HG03280 (cell line): ENCODE measurements at regions not wholly inside any gene's neighbourhood (a gene's known extent, or its start where the extent isn't known, plus 50 kb on each side); places are given as distances from the start of the nearest gene placed in this dataset.

Experiments
- ATAC-seq: cut with Tn5 transposase; IDR thresholded peaks from one replicate; pipeline ENCODE4 v1.9.1; 2021; ENCODE audit warnings: mild to moderate bottlenecking, moderate library complexity; ENCODE audit not compliant: unreplicated experiment

- ATAC-seq: no peak
Observed at GRCh38 chrX:129188231-129188630, 335.1 kb downstream of the SMARCA1 start.

GRCh38 chrX:129176710-129177109 lies 346.6 kb downstream of the SMARCA1 start:
- ATAC-seq: no peak

- no peak for ATAC-seq
Observed at GRCh38 chrX:129161108-129161507, 362.2 kb downstream of the SMARCA1 start.

GRCh38 chrX:129158505-129158904 lies 364.8 kb downstream of the SMARCA1 start:
- no peak for ATAC-seq

GRCh38 chrX:129145840-129146272 lies 377.4 kb downstream of the SMARCA1 start:
- ATAC-seq: no peak

GRCh38 chrX:129145385-129145784 lies 377.9 kb downstream of the SMARCA1 start:
- ATAC-seq: no peak

- no peak for ATAC-seq
Observed at GRCh38 chrX:129144172-129145038, 378.9 kb downstream of the SMARCA1 start.

GRCh38 chrX:129139837-129140598 lies 383.3 kb downstream of the SMARCA1 start:
- ATAC-seq: no peak

- no peak for ATAC-seq
Observed at GRCh38 chrX:129125122-129125914, 398.0 kb downstream of the SMARCA1 start.

GRCh38 chrX:129123795-129124194 lies 399.5 kb downstream of the SMARCA1 start:
- no peak for ATAC-seq

- no peak for ATAC-seq
Observed at GRCh38 chrX:129116676-129117470, 406.4 kb downstream of the SMARCA1 start.

GRCh38 chrX:129115935-129116334 lies 407.4 kb downstream of the SMARCA1 start:
- ATAC-seq: no peak

GRCh38 chrX:129115104-129115503 lies 408.2 kb downstream of the SMARCA1 start:
- ATAC-seq: peak; percentile 57

- no peak for ATAC-seq
Observed at GRCh38 chrX:129111081-129111798, 412.1 kb downstream of the SMARCA1 start.

- ATAC-seq: no peak
Observed at GRCh38 chrX:129108936-129109335, 414.4 kb downstream of the SMARCA1 start.

GRCh38 chrX:129099207-129099606 lies 424.1 kb downstream of the SMARCA1 start:
- ATAC-seq: no peak

- ATAC-seq: no peak
Observed at GRCh38 chrX:129097668-129098067, 425.6 kb downstream of the SMARCA1 start.

GRCh38 chrX:129093706-129094105 lies 429.6 kb downstream of the SMARCA1 start:
- no peak for ATAC-seq

- ATAC-seq: no peak
Observed at GRCh38 chrX:129092757-129093156, 430.5 kb downstream of the SMARCA1 start.

- no peak for ATAC-seq
Observed at GRCh38 chrX:129092242-129092641, 431.0 kb downstream of the SMARCA1 start.
